ENCODE measurements at regions not wholly inside any gene's neighbourhood (a gene's known extent, or its start where the extent isn't known, plus 50 kb on each side); places are given as distances from the start of the nearest gene placed in this dataset.

- intact Hi-C loops (cut with micrococcal nuclease; ENCODE audit: unreplicated experiment): no loop called here
- CTCF ChIA-PET: no interaction called here
Observed at GRCh38 chr15:69629631-69630161, 177.1 kb downstream of the RPLP1 start.

GRCh38 chr15:69631005-69631404, 178.4 kb downstream of the RPLP1 start:
- no peak overlapping the region for H3K4me3 Mint-ChIP-seq (ENCODE audit: low read depth, unreplicated experiment)
- CTCF ChIA-PET: no interaction called here
- BruUV-seq (replicated peaks): no TSS peak
- no peak overlapping the region for H3K27ac Mint-ChIP-seq (ENCODE audit: unreplicated experiment)
- no peak for DNase-seq
- no peaks in the 10 kb centered on the region for H3K4me1 Mint-ChIP-seq (ENCODE audit: low read depth, unreplicated experiment)
- intact Hi-C loops (cut with micrococcal nuclease; ENCODE audit: unreplicated experiment): no loop called here
- no peaks in the 10 kb centered on the region for H3K9me3 Mint-ChIP-seq (ENCODE audit: low read depth, unreplicated experiment)
- no peak for TF ChIP-seq CTCF (IDR thresholded peaks at IDR 0.05; ENCODE audit: unreplicated experiment)
- peaks cover 92% of the 10 kb centered on the region for H3K27me3 Mint-ChIP-seq (ENCODE audit: unreplicated experiment)
- H3K36me3 Mint-ChIP-seq (ENCODE audit: insufficient read depth, unreplicated experiment): no peaks in the 10 kb centered on the region

More at GRCh38 chr15:69629631-69630161, 177.1 kb downstream of the RPLP1 start:
- Mint-ChIP-seq H3K9me3 (ENCODE audit: low read depth, unreplicated experiment) (no peaks in the 10 kb centered on the region), H3K27me3 (ENCODE audit: unreplicated experiment) (peaks cover 92% of the 10 kb centered on the region), H3K4me3 (ENCODE audit: low read depth, unreplicated experiment) (no peak overlapping the region), H3K27ac (ENCODE audit: unreplicated experiment) (no peak overlapping the region), H3K36me3 (ENCODE audit: insufficient read depth, unreplicated experiment) (no peaks in the 10 kb centered on the region), H3K4me1 (ENCODE audit: low read depth, unreplicated experiment) (no peaks in the 10 kb centered on the region)
- no TSS peak for BruUV-seq (replicated peaks)
- TF ChIP-seq CTCF (IDR thresholded peaks at IDR 0.05; ENCODE audit: unreplicated experiment): no peak
- no peak for DNase-seq

GRCh38 chr15:69631978-69632377, 179.4 kb downstream of the RPLP1 start:
- Mint-ChIP-seq H3K9me3 (ENCODE audit: low read depth, unreplicated experiment) (no peaks in the 10 kb centered on the region), H3K4me1 (ENCODE audit: low read depth, unreplicated experiment) (no peaks in the 10 kb centered on the region), H3K4me3 (ENCODE audit: low read depth, unreplicated experiment) (no peak overlapping the region), H3K27me3 (ENCODE audit: unreplicated experiment) (peaks cover 92% of the 10 kb centered on the region), H3K36me3 (ENCODE audit: insufficient read depth, unreplicated experiment) (no peaks in the 10 kb centered on the region), H3K27ac (ENCODE audit: unreplicated experiment) (no peak overlapping the region)
- intact Hi-C loops (cut with micrococcal nuclease; ENCODE audit: unreplicated experiment): no loop called here
- no peak for DNase-seq
- no TSS peak for BruUV-seq (replicated peaks)
- CTCF ChIA-PET: no interaction called here
- TF ChIP-seq CTCF (IDR thresholded peaks at IDR 0.05; ENCODE audit: unreplicated experiment): no peak

- BruUV-seq (replicated peaks): no TSS peak
- TF ChIP-seq CTCF (IDR thresholded peaks at IDR 0.05; ENCODE audit: unreplicated experiment): no peak
- H3K27me3 Mint-ChIP-seq (ENCODE audit: unreplicated experiment): peaks cover 81% of the 10 kb centered on the region
- no peaks in the 10 kb centered on the region for H3K36me3 Mint-ChIP-seq (ENCODE audit: insufficient read depth, unreplicated experiment)
- no peak overlapping the region for H3K27ac Mint-ChIP-seq (ENCODE audit: unreplicated experiment)
- H3K4me3 Mint-ChIP-seq (ENCODE audit: low read depth, unreplicated experiment): no peak overlapping the region
- H3K4me1 Mint-ChIP-seq (ENCODE audit: low read depth, unreplicated experiment): no peaks in the 10 kb centered on the region
- intact Hi-C loops (cut with micrococcal nuclease; ENCODE audit: unreplicated experiment): no loop called here
- DNase-seq: no peak
- H3K9me3 Mint-ChIP-seq (ENCODE audit: low read depth, unreplicated experiment): no peaks in the 10 kb centered on the region
- CTCF ChIA-PET: no interaction called here
Observed at GRCh38 chr15:69634860-69635259, 182.2 kb downstream of the RPLP1 start.

Data from Calu3 (cell line).